HG03064 (cell line): ENCODE measurements at regions not wholly inside any gene's neighbourhood (a gene's known extent, or its start where the extent isn't known, plus 50 kb on each side); places are given as distances from the start of the nearest gene placed in this dataset.
A peak's percentile ranks its signal among the peaks of the same experiment; 100 is the strongest.

Experiments
- ATAC-seq: cut with Tn5 transposase; IDR thresholded peaks from one replicate; pipeline ENCODE4 v1.9.1; 2021; ENCODE audit warnings: low read depth; ENCODE audit not compliant: unreplicated experiment

- ATAC-seq: no peak
Measured at GRCh38 chr10:124305984-124306383, 112.7 kb downstream of the OAT start.

- no peak for ATAC-seq
Measured at GRCh38 chr10:124305131-124305530, 113.6 kb downstream of the OAT start.

DNA sequence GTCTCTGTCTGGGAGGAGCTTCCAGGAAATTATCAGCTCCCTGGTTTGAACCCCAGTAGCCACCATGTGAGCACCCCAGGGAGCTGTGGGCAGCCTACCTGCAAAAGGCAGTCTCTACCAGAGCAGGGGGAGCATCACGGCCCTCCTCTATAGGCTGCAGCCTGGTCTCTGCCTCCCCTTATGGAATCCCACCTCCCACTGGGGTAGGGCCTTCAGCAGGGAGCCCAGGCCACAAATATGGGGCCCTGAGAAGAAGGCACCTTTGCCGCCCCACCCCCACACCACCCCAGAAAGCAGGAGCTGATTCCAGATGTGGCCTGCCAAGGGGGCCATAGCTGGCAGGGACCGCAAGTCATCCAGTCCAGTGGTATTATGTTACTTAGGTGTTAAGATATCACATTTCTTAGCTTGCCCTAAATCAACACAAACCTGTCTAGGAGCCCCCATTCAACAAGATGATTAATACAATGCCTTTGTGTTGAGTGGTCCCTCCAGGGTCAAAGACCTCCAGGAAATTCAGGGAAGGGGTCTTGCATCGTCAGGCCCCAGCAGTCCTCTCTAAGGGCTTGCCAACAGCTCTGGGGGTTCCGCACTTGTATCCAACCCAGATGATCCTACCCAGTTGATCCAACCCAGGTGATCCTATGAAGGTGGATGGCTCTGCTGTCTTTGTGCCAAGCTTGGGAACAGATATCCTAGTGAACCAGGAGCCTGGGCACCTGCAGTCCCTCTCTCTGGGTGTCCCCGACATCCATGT lies 114.9 kb downstream of the OAT start:
- ATAC-seq: no peak

GRCh38 chr10:124302951-124303505 lies 115.7 kb downstream of the OAT start:
- ATAC-seq: no peak

DNA sequence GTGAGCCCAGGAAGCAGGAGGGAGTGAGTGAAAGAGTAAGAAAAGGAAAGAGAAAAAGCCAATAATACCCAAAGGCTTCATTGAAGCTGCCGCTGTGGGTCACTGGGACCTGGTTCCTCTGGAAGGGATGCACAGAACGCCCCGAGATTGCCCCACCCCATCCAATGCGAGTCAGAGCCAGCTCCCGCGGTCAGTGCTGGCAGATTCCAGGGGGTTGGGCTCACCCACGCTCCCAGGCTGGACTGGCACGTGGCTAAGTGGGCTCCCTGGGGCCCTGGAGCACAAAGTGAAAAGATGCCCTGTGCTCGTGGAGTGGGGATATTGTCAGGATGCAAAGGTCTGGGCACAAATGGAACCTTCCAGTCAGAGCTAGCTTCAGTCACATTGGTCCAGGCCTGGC lies 117.0 kb downstream of the OAT start:
- ATAC-seq: no peak

- ATAC-seq: no peak
Measured at GRCh38 chr10:124300735-124301134, 118.0 kb downstream of the OAT start.

- no peak for ATAC-seq
Measured at GRCh38 chr10:124300224-124300623, 118.5 kb downstream of the OAT start.

DNA sequence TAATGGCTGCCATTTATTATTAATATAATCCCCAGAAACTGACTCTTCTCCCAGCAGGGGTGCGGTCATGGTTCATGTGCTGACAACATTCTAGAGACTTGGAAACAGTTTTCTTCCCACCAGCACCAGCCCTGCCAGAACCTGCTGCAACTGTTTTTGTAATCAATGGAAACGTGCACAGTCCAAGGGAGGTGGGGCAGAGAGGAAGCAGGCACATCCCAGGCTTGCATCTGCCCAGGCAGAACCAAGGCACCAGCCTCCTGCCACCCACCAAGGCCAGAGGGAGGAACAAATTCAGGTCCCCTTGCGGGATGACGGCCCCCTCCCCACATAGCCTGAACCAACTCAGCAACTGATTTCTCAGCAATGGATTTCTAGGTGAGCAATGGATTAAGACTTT lies 119.0 kb downstream of the OAT start:
- ATAC-seq: no peak

GRCh38 chr10:124298891-124299290 lies 119.8 kb downstream of the OAT start:
- no peak for ATAC-seq

DNA sequence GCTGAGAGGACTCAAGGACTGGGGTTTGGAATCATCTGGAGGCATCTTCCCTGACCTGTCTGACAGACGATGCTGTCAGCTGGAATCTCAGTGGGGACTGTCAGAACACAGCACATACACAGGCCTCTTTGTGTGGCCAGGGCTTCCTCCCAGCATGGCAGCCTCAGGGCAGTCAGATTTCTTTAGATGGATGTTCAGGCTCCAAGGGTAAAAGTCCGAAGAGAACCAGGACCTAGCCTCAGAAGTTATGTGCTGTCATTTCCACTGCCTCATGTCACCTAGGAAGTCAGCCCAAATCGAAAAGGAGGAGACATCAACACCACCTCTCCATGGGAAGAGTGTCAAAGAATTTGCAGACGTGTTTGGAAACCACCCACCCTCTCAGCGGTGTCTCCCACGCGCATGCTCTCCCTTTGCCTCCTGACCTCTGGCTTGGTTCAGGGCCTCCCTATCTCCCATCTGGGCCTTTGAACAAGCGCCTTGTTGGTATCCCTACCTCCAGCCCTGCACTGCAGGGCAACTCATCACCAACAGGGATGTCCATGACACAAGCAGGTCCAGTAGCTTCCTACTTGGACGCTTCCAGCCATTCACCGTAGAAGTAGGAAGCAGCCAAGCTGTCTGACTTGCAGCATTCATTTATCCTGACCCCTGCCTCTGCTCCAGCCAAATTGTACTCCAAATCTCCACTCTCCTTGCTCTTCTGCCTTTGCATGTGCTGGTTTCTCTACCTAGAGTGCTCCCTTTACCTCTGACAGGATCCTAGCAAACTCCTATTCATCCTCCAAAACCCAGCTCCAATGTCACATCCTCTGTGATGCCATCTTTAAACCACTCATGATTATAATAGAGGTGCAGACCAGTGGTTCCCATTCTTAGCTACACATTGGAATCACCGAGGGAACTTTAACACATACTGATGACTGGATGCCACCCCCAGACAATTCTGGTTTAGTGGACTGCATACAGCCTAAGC lies 121.6 kb downstream of the OAT start:
- no peak for ATAC-seq

GRCh38 chr10:124296121-124296812 lies 122.5 kb downstream of the OAT start:
- ATAC-seq: no peak

GRCh38 chr10:124294811-124295770 lies 123.6 kb downstream of the OAT start:
- no peak for ATAC-seq

DNA sequence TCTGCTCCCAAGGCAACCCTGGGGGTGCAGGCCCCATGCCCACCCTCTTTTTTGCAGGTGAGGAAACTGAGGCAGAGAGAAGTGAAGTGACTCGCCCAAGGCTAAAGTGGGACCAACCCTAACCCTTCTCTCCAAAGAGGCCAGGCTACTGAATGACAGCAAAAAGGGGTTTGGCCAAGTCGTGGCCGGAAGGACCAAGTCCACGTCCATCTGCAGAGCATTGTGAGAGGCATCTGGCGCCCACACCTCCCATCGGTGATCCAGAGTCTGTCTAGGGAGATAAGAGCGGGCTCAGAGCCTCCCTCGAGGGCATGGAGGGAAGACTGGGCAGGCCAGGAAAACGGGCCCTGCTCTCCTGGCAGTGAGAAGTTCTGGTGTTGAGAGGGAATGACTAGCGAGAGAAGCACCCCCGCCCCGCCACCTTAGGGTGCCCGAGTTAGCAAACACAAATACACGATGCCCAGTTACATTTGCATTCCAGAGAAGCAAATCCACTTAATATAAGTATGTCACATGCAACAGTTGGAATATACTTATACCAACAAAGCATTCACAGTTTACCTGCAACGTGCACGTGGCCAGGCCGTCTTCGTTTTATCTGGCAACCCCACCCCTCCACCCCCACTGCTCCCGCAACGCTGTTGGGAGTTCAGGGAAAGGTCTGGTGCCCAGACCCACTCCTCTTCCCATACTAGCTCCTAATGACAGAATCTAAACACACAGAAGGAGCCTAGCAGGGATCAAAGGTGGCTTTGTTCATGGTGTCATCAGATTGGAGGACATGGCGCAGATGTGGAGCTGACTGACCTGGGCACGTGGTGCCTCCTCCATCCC lies 124.9 kb downstream of the OAT start:
- no peak for ATAC-seq

- ATAC-seq: no peak
Measured at GRCh38 chr10:124292911-124293615, 125.7 kb downstream of the OAT start.

- no peak for ATAC-seq
Measured at GRCh38 chr10:124291001-124291701, 127.6 kb downstream of the OAT start.

DNA sequence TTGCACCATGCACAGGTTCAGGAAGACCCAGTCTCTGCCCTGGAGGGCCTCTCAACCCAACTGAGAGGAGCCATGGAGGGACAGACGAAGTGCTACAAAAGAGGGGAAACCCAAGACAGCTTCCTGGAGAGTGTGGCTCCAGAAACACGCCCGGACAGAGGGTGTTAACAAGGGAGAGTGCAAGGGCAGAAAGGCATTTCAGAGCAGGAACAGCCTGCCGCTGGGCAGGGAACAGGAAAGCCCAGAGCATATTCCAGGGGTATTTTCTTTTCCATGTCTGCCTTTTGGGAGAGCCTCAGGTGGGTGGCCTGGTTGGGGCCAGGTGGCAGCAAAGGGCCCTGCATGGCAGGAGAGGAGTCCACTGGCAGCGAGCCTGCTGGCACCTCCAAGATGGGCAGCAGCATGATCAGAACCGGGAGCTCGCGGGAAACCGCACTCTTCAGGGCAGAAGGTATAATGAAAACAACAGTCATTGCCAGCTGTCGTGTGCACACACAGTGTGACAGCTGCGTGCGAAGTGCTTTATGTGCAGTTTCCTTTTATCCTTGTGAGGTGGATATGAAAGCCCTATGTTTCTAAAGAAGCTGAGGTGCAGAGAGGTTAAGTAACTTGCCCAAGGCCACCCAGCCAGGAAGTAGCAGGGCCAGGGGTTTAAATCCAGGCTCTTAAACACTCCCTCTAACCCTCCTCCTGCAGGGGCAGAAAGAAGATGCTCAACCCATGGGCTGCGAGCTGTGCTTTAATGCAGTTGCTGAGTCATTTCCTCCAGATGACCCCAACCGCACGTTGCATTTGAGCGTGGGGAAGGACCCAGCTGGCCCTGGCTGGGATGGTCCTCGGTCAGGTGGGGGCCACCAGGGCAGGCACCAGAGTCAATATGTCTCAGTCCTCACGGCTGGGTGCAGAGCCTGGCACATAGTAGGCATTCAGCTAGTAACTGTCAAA lies 128.6 kb downstream of the OAT start:
- ATAC-seq: peak; percentile 47
